Erythroblast (primary cell): ENCODE measurements at regions not wholly inside any gene's neighbourhood (a gene's known extent, or its start where the extent isn't known, plus 50 kb on each side); places are given as distances from the start of the nearest gene placed in this dataset.

Experiments
- GATA1 ChIP-seq: IDR thresholded peaks from 2 replicates; pipeline ENCODE4 v1.6.1; 2011; ENCODE audit warnings: low read depth, mild to moderate bottlenecking, control low read depth, low read length, moderate library complexity
- POLR2A ChIP-seq: IDR thresholded peaks from 2 replicates; pipeline ENCODE4 v1.6.1; 2011; ENCODE audit warnings: mild to moderate bottlenecking, low read length

- TF ChIP-seq POLR2A (no peak), GATA1 (no peak)
Measured at GRCh38 chr14:87879389-87879788, 113.6 kb downstream of the GALC start.
